ENCODE measurements at regions not wholly inside any gene's neighbourhood (a gene's known extent, or its start where the extent isn't known, plus 50 kb on each side); places are given as distances from the start of the nearest gene placed in this dataset.
"Not testable (repeated sequence)": the region's sequence is repeated elsewhere in the genome, so short reads cannot be mapped to it uniquely, and the experiment has no call there.

- no peak overlapping the region for H3K27ac Mint-ChIP-seq (ENCODE audit: low read depth, unreplicated experiment)
- ChIA-PET POLR2A (no interaction called here), CTCF (no interaction called here)
- no peaks in the 10 kb centered on the region for H3K27me3 Mint-ChIP-seq (ENCODE audit: insufficient read depth, unreplicated experiment)
- intact Hi-C loops (cut with micrococcal nuclease), result no loop called here
- TF ChIP-seq CTCF (IDR thresholded peaks at IDR 0.05; ENCODE audit: unreplicated experiment), result no peak
- no peak overlapping the region for H3K4me3 Mint-ChIP-seq (ENCODE audit: unreplicated experiment)
- H3K4me1 Mint-ChIP-seq (ENCODE audit: insufficient read depth, unreplicated experiment), result no peaks in the 10 kb centered on the region
- no peaks in the 10 kb centered on the region for H3K36me3 Mint-ChIP-seq (ENCODE audit: insufficient read depth, unreplicated experiment)
- peak; percentile 11 for DNase-seq (ENCODE audit: unreplicated experiment)
- no TSS peak for BruUV-seq (replicated peaks)
- H3K9me3 Mint-ChIP-seq (ENCODE audit: unreplicated experiment), result no peaks in the 10 kb centered on the region
Observed at GRCh38 chr1:104028416-104029035, 278.8 kb downstream of the AMY1C start.

- Mint-ChIP-seq H3K4me3 (ENCODE audit: unreplicated experiment) (no peak overlapping the region), H3K4me1 (ENCODE audit: insufficient read depth, unreplicated experiment) (no peaks in the 10 kb centered on the region), H3K27ac (ENCODE audit: low read depth, unreplicated experiment) (no peak overlapping the region), H3K9me3 (ENCODE audit: unreplicated experiment) (no peaks in the 10 kb centered on the region), H3K36me3 (ENCODE audit: insufficient read depth, unreplicated experiment) (no peaks in the 10 kb centered on the region), H3K27me3 (ENCODE audit: insufficient read depth, unreplicated experiment) (no peaks in the 10 kb centered on the region)
- intact Hi-C loops (cut with micrococcal nuclease), result no loop called here
- no peak for TF ChIP-seq CTCF (IDR thresholded peaks at IDR 0.05; ENCODE audit: unreplicated experiment)
- ChIA-PET CTCF (interaction anchor here (1.6 kb wide), 1 partner anchor 19 kb away, joined by 3 read pairs; no protein-coding TSS in a partner anchor), POLR2A (no interaction called here)
- no TSS peak for BruUV-seq (replicated peaks)
- DNase-seq (ENCODE audit: unreplicated experiment), result no peak
Observed at GRCh38 chr1:104029456-104029970, 279.8 kb downstream of the AMY1C start.

- DNase-seq (ENCODE audit: unreplicated experiment), result no peak
- H3K36me3 Mint-ChIP-seq (ENCODE audit: insufficient read depth, unreplicated experiment), result no peaks in the 10 kb centered on the region
- H3K9me3 Mint-ChIP-seq (ENCODE audit: unreplicated experiment), result no peaks in the 10 kb centered on the region
- no TSS peak for BruUV-seq (replicated peaks)
- ChIA-PET POLR2A (no interaction called here), CTCF (no interaction called here)
- no peaks in the 10 kb centered on the region for H3K4me1 Mint-ChIP-seq (ENCODE audit: insufficient read depth, unreplicated experiment)
- no peaks in the 10 kb centered on the region for H3K27me3 Mint-ChIP-seq (ENCODE audit: insufficient read depth, unreplicated experiment)
- no peak overlapping the region for H3K27ac Mint-ChIP-seq (ENCODE audit: low read depth, unreplicated experiment)
- intact Hi-C loops (cut with micrococcal nuclease), result no loop called here
- H3K4me3 Mint-ChIP-seq (ENCODE audit: unreplicated experiment), result no peak overlapping the region
- no peak for TF ChIP-seq CTCF (IDR thresholded peaks at IDR 0.05; ENCODE audit: unreplicated experiment)
Observed at GRCh38 chr1:104056786-104057185, 307.1 kb downstream of the AMY1C start.

- POLR2A ChIA-PET; BruUV-seq (replicated peaks); H3K27ac Mint-ChIP-seq (ENCODE audit: low read depth, unreplicated experiment); intact Hi-C loops (cut with micrococcal nuclease); H3K36me3 Mint-ChIP-seq (ENCODE audit: insufficient read depth, unreplicated experiment); CTCF ChIA-PET; H3K4me3 Mint-ChIP-seq (ENCODE audit: unreplicated experiment); H3K4me1 Mint-ChIP-seq (ENCODE audit: insufficient read depth, unreplicated experiment); DNase-seq (ENCODE audit: unreplicated experiment); H3K9me3 Mint-ChIP-seq (ENCODE audit: unreplicated experiment); H3K27me3 Mint-ChIP-seq (ENCODE audit: insufficient read depth, unreplicated experiment): not testable (repeated sequence)
Observed at GRCh38 chr1:104057219-104057898, 307.7 kb downstream of the AMY1C start.

- POLR2A ChIA-PET; intact Hi-C loops (cut with micrococcal nuclease); H3K4me1 Mint-ChIP-seq (ENCODE audit: insufficient read depth, unreplicated experiment); BruUV-seq (replicated peaks); H3K4me3 Mint-ChIP-seq (ENCODE audit: unreplicated experiment); H3K27me3 Mint-ChIP-seq (ENCODE audit: insufficient read depth, unreplicated experiment); H3K9me3 Mint-ChIP-seq (ENCODE audit: unreplicated experiment); H3K27ac Mint-ChIP-seq (ENCODE audit: low read depth, unreplicated experiment); DNase-seq (ENCODE audit: unreplicated experiment); H3K36me3 Mint-ChIP-seq (ENCODE audit: insufficient read depth, unreplicated experiment): not testable (repeated sequence)
- CTCF ChIA-PET, result interaction anchor here (1.0 kb wide), 1 partner anchor 236 kb away, joined by 3 read pairs; no protein-coding TSS in a partner anchor
Observed at GRCh38 chr1:104061637-104062036, 311.9 kb downstream of the AMY1C start.

Data from MCF 10A (cell line).